Smooth muscle cell of the brain vasculature (primary cell): ENCODE measurements at regions not wholly inside any gene's neighbourhood (a gene's known extent, or its start where the extent isn't known, plus 50 kb on each side); places are given as distances from the start of the nearest gene placed in this dataset.

Experiments
- DNase-seq: peaks from one replicate; pipeline ENCODE4 v3.0.0-alpha.2; 2012; ENCODE audit warnings: low read depth, low spot score

DNA sequence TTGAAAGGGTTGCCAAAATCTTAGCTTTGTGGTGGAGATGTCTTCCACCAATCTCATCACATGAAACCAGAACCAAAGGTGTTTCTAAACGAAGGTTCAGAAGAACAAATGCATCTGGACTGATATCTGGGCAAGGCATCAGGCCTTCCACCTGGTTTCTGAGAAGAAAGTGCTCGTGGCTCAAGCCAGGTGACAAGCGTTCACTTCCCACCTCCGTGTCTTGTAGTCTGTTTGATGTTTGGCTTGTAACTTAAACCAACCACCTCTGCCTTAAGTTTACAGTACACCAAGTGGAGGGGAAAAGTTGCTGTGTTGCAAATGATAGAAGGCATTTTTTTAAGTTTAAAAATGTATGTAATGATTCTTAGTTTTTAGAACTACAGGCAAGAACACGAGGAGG, 66.9 kb upstream of the MAP3K7 start:
- DNase-seq, result no peak

DNA sequence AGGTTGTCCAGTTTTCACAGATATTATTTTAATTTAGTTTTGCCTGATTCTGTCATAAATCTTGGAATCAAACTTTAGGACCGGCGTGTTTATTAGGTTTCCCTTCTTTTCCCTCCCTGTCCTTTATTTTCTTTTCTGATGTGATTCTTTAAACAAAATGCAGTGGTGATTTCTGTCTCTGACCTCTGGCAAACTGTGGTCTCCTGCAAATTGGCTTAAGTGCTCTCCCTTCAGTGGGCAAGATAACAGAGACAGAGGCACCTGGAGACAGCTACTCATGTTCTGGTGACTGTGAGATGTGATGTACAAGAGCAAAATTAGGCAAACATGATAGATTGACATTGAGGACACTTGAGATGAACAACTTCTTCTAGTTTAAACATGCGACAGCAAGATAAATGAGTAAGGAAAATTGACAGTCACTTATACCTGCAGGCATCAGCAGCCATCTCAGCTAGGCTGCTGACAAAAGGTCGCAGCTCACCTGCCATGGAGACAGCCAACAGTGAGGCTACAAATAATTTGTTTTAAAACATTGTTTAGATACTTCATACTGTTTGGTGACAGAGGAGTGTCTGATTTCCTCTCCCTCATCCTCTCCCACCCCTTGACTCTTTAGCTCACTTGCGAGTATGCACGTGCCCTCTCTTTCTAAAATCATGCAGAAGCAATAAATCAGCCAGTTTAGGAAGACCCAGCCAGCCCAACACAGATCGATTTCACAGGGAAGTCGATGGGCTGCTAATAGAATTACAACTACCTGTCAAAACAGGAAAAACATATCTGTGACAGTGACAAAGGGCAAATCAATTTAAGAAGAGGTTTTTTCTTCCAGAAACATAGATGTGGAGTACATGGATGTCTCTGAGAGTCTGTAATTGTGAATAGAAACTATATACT, 63.4 kb upstream of the MAP3K7 start:
- DNase-seq, result no peak

DNA sequence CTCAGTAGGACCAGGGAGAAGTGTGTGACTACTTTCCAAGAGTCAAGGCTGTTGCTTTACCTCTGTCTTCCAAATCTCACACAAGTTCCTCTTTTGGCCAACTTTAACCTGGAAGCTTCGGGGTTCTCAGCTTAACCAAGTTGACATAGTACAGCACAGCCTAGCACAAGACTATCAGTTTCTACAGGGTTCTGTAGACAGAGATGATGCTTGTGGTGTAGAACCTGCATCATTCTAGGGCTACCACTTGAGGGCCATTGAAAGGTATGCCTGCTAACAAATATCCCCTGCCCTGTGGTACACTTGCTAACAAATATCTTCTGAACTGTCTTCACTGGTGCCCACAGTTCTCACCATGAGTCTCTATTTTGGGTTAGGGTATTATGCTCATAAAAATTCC, 62.0 kb upstream of the MAP3K7 start:
- DNase-seq, result no peak

DNA sequence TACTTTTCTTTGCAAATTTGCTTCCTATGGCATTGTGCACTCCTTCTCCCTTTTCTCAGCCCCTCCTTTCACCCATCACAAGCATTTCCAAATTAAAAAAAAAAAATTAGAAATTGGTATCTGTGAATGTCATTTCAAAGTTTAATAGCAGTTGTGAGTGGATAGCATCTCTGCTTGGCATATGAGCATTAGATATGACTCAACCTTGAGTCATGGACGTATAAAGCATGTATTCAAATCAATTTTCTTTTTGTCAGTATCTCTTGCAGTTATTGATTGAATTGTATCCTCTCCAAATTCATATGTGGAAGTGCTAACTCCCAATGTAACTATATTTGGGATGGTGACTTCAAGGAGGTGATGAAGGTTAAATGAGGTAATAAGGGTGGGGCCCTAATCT, 60.1 kb upstream of the MAP3K7 start:
- DNase-seq, result no peak

DNA sequence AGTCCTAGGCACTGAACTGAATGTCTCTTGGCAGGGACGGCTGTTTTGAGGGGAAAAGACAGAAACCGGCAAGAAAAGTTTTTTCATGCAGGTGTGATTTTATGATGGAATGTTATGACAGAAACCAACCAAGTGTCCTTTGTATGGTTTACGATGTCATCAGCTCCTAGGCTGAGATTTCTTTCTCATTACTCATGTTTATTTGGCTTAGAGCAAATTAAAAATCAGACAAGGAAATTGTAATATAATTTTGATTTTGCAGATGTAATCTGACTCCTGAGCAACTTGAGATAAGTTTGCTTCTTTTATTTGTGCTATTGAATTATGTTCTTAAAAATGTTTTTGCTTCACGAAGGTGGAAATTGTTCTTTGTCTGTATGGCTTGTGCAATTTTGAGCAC, 58.8 kb upstream of the MAP3K7 start:
- no peak for DNase-seq

DNA sequence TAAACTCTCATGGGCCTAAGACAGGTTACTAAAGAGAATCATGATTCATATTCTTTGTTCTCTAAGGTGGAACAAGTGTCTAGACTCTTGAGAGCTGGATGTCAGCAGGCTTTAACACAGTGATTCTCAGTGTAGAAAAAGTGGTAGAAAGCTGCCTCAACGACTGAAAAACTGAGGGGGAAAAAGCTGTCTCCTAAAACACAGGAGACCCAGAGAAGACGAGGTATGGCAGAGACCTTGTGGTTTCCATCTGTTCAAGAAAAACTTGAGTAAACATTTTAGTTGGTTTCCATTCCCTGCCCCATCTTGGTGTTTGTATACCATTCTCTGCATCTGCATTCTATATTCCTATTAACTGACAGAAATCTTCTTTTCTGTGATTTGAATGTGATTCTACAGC, 57.6 kb upstream of the MAP3K7 start:
- no peak for DNase-seq

DNA sequence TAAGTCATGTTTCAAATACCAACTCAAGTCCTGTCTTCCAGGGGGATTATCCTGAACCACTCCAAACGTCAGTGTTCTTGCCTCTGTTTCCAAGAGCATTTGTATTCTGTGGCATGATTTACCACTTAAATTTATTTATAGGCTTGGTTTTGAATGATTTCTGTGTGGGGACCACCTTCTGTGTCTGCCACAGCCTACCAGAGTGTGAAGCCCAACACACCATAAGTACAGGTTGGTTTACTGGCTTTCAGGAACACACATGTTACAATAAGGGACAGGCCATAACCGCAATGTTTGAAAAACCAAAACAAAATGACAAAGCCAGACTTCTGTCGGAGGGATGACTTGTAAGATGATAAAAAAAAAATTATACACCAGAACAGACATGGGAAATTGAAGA, 56.5 kb upstream of the MAP3K7 start:
- no peak for DNase-seq

DNA sequence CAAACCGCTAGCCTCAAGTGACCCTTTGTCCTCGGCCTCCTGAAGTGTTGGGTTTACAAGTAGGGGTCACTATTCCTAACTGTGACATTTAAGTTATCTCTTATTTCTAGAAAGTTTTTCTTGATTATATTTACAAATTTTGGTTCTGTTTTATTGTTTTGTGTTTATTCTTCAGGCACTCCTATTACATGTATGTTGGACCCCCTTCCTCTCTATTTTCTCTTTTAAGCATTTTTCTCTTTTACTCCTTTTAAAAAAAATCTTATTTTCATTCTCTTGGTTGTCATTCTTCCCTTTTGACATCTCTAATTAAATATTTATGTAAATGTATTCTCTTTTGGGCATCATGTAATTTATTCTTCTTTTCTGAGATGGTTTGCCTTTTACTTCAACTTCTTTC, 50.4 kb upstream of the MAP3K7 start:
- no peak for DNase-seq
